ENCODE measurements at regions not wholly inside any gene's neighbourhood (a gene's known extent, or its start where the extent isn't known, plus 50 kb on each side); places are given as distances from the start of the nearest gene placed in this dataset.
A peak's percentile ranks its signal among the peaks of the same experiment; 100 is the strongest.

DNA sequence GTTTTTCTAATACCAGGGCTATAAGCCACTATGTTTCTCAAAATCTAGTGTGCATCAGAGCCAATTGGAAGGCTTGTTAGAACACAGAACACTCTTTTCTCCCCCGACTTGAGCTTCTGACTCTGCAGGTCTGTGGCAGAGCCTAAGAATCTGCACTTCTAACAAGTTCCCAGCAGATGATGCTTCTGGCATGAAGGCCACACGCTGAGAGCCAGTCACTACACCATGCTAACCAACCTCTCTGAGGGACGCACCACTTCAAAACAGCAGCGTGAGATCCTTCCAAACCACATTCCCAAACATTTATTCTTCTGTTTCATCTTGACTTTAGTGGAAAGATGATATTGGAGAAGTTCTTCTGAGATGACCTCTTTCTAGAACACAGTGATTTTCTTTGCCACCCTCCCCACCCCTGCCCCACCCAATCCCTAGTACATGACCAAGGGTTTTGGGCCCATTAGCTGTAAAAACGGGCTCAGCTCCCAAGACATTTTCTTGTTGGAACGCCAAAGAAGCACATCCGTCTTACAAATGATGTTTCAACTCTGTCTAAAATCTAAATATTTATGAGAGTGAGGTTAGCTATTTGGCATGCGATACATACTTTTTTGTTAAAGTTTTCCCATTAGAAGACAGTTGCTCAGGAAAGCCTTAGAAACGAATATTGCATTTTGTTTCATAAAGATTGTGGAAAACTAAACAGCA, 391.9 kb downstream of the TMEM182 start:
- no peak overlapping the region for H3K4me3 ChIP-seq (ENCODE audit: low read depth, low read length)
- no peak for DNase-seq (ENCODE audit: low read depth)

DNA sequence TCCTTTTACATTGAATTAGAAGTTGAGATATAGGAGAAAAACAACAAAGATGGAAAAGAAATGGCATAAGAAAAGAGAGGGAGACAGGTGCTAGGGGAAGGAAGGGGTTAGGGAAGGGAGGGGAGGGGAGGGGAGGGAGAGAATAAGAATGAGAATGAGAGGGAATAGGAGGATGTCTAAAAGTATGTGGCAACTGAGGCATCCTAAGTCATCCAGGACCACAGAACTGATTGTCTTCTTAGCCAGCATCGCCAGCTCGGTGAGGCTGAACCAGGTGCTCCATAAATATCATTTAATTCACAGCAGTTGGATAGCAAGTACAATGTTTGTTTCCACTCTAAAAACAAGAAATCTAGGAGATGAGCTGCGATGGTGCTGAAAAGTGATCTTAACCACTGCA, 393.5 kb downstream of the TMEM182 start:
- TF ChIP-seq, protein P1, sequence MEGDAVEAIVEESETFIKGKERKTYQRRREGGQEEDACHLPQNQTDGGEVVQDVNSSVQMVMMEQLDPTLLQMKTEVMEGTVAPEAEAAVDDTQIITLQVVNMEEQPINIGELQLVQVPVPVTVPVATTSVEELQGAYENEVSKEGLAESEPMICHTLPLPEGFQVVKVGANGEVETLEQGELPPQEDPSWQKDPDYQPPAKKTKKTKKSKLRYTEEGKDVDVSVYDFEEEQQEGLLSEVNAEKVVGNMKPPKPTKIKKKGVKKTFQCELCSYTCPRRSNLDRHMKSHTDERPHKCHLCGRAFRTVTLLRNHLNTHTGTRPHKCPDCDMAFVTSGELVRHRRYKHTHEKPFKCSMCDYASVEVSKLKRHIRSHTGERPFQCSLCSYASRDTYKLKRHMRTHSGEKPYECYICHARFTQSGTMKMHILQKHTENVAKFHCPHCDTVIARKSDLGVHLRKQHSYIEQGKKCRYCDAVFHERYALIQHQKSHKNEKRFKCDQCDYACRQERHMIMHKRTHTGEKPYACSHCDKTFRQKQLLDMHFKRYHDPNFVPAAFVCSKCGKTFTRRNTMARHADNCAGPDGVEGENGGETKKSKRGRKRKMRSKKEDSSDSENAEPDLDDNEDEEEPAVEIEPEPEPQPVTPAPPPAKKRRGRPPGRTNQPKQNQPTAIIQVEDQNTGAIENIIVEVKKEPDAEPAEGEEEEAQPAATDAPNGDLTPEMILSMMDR (IDR thresholded peaks at IDR 0.05; ENCODE audit: insufficient read depth, low read length): no peak
- DNase-seq (ENCODE audit: low read depth): no peak
- no peak overlapping the region for H3K4me3 ChIP-seq (ENCODE audit: low read depth, low read length)

More for the DNA sequence above, 391.9 kb downstream of the TMEM182 start:
- TF ChIP-seq, protein P1 (IDR thresholded peaks at IDR 0.05; ENCODE audit: insufficient read depth, low read length): no peak

- no peak overlapping the region for H3K4me3 ChIP-seq (ENCODE audit: low read depth, low read length)
- no peak for DNase-seq (ENCODE audit: low read depth)
- TF ChIP-seq, protein P1 (IDR thresholded peaks at IDR 0.05; ENCODE audit: insufficient read depth, low read length): no peak
Measured at GRCh38 chr2:103159018-103159417, 397.2 kb downstream of the TMEM182 start.

DNA sequence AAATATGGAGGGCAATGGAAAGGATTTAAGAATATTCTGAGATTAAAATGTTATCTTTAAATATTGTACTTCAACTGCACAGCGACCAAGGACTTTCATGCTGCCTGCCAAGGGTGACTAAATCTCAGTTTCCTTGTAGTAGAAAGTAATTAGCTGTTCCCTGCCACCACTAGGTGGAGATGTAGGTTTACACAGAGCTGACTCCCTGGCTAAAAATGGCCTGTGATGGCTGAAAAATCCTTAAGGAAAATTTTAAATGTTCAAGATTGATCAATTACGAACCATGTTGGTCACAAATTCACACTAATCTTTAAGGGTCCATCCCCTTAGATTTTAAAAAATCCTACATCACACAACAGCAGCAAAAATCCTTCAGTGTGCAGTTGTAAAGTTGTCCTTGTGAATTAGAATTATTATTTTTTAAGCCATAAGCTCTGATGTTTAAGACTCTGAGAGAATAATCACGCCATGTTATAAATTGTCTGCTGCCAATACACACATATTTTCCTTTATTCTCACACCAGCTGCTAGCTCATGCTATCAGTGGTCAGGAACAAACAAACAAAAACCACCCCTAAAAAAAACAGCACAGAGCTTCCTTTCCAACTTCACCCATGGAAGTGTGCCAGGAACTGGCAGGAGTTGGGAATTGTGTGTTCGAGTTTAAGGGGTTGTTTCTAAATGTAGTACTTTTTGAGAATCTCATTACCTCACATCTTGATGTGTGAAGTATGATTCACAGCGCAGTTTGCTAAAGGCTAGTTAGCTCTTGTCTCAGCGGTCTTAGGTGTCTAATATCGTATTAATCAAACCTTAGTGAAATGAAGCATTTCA, 399.8 kb downstream of the TMEM182 start:
- H3K4me3 ChIP-seq (ENCODE audit: low read depth, low read length): no peak overlapping the region
- TF ChIP-seq, protein P1 (IDR thresholded peaks at IDR 0.05; ENCODE audit: insufficient read depth, low read length): peak; percentile 67
- peak; percentile 43 for DNase-seq (ENCODE audit: low read depth)

GRCh38 chr2:103164748-103165147, 402.9 kb downstream of the TMEM182 start:
- H3K4me3 ChIP-seq (ENCODE audit: low read depth, low read length): no peak overlapping the region
- TF ChIP-seq, protein P1 (IDR thresholded peaks at IDR 0.05; ENCODE audit: insufficient read depth, low read length): no peak
- DNase-seq (ENCODE audit: low read depth): no peak

- TF ChIP-seq, protein P1 (IDR thresholded peaks at IDR 0.05; ENCODE audit: insufficient read depth, low read length): no peak
- no peak overlapping the region for H3K4me3 ChIP-seq (ENCODE audit: low read depth, low read length)
- DNase-seq (ENCODE audit: low read depth): no peak
Measured at GRCh38 chr2:103165836-103166235, 404.0 kb downstream of the TMEM182 start.

Measured in fibroblast of the aortic adventitia (primary cell).